PC-9 (cell line): ENCODE measurements at regions not wholly inside any gene's neighbourhood (a gene's known extent, or its start where the extent isn't known, plus 50 kb on each side); places are given as distances from the start of the nearest gene placed in this dataset.

ENCODE experiments used
- EZH2 ChIP-seq: fragments of 200-600 bp; sonication (generic); IDR thresholded peaks from 2 replicates; pipeline ENCODE4 v1.8.0; 2017; ENCODE audit warnings: antibody characterized with exemption, low read depth
- TF ChIP-seq, protein P1 (sequence below): fragments of 200-600 bp; sonication (generic); conservative IDR thresholded peaks from 2 replicates; pipeline ENCODE4 v1.6.1; 2017; ENCODE audit warnings: mixed run types, antibody characterized with exemption, mild to moderate bottlenecking, moderate library complexity

DNA sequence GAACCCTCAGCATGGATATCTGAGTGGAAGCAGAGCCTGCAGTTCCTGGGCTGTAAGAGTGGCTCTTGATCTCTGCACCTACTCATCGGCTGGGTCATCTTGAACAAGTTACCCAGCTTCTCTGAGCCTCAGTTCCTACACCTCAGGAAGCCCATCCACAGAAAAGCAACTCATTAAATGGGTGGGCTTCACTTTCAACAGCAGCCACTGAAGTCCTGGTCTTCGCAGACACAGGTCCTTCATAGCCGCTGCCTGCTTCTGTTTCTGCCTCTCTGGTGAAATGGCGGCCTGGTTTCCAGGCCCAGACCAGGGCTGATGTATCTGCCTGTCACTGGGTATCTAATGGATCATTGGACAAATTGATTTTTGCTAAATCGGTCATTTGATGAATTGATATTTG lies 571.4 kb downstream of the PTPRU start:
- TF ChIP-seq, protein P1, sequence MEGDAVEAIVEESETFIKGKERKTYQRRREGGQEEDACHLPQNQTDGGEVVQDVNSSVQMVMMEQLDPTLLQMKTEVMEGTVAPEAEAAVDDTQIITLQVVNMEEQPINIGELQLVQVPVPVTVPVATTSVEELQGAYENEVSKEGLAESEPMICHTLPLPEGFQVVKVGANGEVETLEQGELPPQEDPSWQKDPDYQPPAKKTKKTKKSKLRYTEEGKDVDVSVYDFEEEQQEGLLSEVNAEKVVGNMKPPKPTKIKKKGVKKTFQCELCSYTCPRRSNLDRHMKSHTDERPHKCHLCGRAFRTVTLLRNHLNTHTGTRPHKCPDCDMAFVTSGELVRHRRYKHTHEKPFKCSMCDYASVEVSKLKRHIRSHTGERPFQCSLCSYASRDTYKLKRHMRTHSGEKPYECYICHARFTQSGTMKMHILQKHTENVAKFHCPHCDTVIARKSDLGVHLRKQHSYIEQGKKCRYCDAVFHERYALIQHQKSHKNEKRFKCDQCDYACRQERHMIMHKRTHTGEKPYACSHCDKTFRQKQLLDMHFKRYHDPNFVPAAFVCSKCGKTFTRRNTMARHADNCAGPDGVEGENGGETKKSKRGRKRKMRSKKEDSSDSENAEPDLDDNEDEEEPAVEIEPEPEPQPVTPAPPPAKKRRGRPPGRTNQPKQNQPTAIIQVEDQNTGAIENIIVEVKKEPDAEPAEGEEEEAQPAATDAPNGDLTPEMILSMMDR: no peak
- TF ChIP-seq EZH2: no peak
